ENCODE measurements at regions not wholly inside any gene's neighbourhood (a gene's known extent, or its start where the extent isn't known, plus 50 kb on each side); places are given as distances from the start of the nearest gene placed in this dataset.

DNA sequence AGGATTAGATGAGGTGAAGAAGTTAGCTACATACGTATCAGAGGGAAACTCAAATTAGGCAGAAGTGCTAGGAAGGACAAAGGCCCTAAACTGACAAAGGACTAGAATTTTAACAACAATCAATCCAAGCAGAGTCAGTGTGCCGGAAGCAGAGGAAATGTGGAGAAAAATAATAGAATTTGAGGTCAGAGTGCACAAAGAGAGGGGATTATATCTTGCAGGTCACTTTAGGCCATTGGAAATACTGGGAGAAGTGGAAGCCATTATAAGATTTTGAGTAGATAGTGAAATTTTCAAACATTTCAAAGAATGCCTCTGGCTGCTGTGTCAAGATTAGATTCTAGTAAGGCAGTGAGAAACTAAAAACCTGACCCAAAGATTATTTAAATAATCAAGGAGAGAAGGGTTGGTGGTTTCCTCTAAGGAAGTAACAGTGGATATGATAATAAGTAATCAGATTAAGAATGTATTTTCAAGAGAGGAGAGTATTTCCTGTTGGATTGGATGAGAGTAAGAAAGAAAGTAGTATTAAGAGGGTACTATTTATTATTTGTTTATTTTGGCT is 889.2 kb upstream of the NCAM2 start:
- TF ChIP-seq CTCF (IDR thresholded peaks at IDR 0.05; ENCODE audit: extremely low read depth in 1 of 2, insufficient read depth in 1 of 2, low read depth in 1 of 2, low read length in 2 of 2) (no peak), EZH2 (IDR thresholded peaks at IDR 0.05; ENCODE audit: borderline replicate concordance, low read depth, low read length, severe bottlenecking) (no peak), JUN (IDR thresholded peaks at IDR 0.05; ENCODE audit: borderline replicate concordance, insufficient read depth, insufficient read length, low read depth) (no peak)

All from endothelial cell of umbilical vein (primary cell).